Nephron progenitor cell (in vitro differentiated cells): ENCODE measurements at regions not wholly inside any gene's neighbourhood (a gene's known extent, or its start where the extent isn't known, plus 50 kb on each side); places are given as distances from the start of the nearest gene placed in this dataset.

Source experiments
- DNase-seq: peaks from one replicate; pipeline ENCODE4 v3.0.0; 2021
- H3K27ac Mint-ChIP-seq: 2 replicates; pipeline ENCODE4 v1.8.0; 2021; ENCODE audit warnings: mild to moderate bottlenecking, moderate library complexity, mixed read lengths
- H3K27me3 Mint-ChIP-seq: 2 replicates; pipeline ENCODE4 v1.8.0; 2021; ENCODE audit warnings: mild to moderate bottlenecking, low read depth, mixed read lengths; ENCODE audit not compliant: poor library complexity
- H3K36me3 Mint-ChIP-seq: 2 replicates; pipeline ENCODE4 v1.8.0; 2021; ENCODE audit warnings: low read depth, mixed read lengths
- H3K4me1 Mint-ChIP-seq: 2 replicates; pipeline ENCODE4 v1.8.0; 2021; ENCODE audit warnings: mixed read lengths
- H3K4me3 Mint-ChIP-seq: 2 replicates; pipeline ENCODE4 v1.8.0; 2021; ENCODE audit warnings: mild to moderate bottlenecking, moderate library complexity, mixed read lengths
- H3K9me3 Mint-ChIP-seq: 2 replicates; pipeline ENCODE4 v1.8.0; 2021; ENCODE audit warnings: mild to moderate bottlenecking, moderate library complexity, mixed read lengths
- TF ChIP-seq, protein P1 (sequence below): fragments of 200-600 bp; sonication (generic); IDR thresholded peaks from 2 replicates; pipeline ENCODE4 v1.5.0; 2021; ENCODE audit warnings: antibody characterized with exemption

DNA sequence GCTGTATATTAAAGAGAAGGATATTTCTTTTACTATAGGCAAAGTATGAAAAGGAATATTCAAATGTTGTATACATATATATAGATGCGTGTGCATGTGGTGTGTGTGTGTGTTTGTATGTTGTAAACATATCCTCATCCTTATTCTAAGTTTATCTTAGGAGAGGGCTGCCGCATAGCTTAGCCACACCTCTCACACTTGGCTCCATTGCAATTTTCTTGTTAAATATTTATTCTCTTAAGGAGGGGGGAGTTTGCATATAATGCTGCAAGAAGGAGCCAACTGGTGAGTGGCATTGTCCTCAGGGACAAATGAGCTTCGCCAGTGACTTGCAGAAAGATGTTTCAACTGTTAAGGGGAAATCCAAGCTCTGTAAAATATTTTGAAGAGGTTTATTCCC is 360.1 kb upstream of the RND3 start:
- peaks cover 17% of the 10 kb centered on the region for H3K9me3 Mint-ChIP-seq
- no peak for DNase-seq
- H3K4me3 Mint-ChIP-seq = no peak overlapping the region
- H3K27ac Mint-ChIP-seq = peak overlapping the region; percentile 57
- H3K4me1 Mint-ChIP-seq = peaks cover 28% of the 10 kb centered on the region
- peaks cover 9% of the 10 kb centered on the region for H3K36me3 Mint-ChIP-seq
- TF ChIP-seq, protein P1, sequence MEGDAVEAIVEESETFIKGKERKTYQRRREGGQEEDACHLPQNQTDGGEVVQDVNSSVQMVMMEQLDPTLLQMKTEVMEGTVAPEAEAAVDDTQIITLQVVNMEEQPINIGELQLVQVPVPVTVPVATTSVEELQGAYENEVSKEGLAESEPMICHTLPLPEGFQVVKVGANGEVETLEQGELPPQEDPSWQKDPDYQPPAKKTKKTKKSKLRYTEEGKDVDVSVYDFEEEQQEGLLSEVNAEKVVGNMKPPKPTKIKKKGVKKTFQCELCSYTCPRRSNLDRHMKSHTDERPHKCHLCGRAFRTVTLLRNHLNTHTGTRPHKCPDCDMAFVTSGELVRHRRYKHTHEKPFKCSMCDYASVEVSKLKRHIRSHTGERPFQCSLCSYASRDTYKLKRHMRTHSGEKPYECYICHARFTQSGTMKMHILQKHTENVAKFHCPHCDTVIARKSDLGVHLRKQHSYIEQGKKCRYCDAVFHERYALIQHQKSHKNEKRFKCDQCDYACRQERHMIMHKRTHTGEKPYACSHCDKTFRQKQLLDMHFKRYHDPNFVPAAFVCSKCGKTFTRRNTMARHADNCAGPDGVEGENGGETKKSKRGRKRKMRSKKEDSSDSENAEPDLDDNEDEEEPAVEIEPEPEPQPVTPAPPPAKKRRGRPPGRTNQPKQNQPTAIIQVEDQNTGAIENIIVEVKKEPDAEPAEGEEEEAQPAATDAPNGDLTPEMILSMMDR = no peak
- H3K27me3 Mint-ChIP-seq = peaks cover 7% of the 10 kb centered on the region

DNA sequence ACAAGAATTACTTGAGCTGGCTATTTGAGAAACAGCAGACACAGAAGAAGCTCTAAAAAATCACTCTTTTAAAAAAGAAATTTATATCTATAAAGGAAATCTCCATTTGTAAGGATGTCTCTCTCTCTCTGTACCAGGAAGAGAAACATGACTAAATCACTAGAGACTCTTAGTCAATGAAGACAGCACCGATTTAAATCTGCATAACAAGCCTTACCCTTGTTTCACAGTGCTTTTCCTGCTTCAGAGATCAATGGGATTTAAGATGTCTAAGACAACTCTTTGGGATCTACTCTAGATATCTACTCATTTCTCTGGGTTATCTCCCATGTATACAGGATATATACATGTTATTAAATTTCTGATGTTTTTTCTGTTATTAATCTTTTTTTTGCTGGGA is 359.2 kb upstream of the RND3 start:
- H3K27me3 Mint-ChIP-seq = peaks cover 7% of the 10 kb centered on the region
- no peak for DNase-seq
- H3K4me3 Mint-ChIP-seq = no peak overlapping the region
- H3K4me1 Mint-ChIP-seq = peaks cover 28% of the 10 kb centered on the region
- peak overlapping the region; percentile 69 for H3K27ac Mint-ChIP-seq
- H3K9me3 Mint-ChIP-seq = peaks cover 22% of the 10 kb centered on the region
- peaks cover 9% of the 10 kb centered on the region for H3K36me3 Mint-ChIP-seq
- TF ChIP-seq, protein P1 = no peak

DNA sequence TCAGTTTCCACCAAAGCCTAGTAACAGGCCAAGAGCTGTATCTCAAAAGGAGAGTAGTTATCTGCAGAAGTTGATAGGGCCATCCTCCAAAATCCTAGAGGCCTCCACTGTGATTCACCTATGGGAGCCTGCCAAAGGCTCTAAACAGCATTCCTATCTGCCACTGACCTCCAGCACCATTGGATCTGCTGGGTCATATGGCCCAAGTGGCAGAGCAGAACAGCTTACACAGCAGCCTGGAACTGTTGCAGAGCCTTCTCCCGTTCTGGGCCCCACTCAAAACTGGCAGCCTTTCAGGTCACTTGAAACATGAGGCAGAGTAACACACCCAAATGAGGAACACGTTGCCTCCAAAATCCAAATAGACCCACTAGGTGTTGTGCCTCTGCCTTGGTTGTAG is 345.2 kb upstream of the RND3 start:
- no peaks in the 10 kb centered on the region for H3K4me1 Mint-ChIP-seq
- H3K9me3 Mint-ChIP-seq = peaks cover 18% of the 10 kb centered on the region
- no peak overlapping the region for H3K4me3 Mint-ChIP-seq
- no peak for DNase-seq
- no peaks in the 10 kb centered on the region for H3K27me3 Mint-ChIP-seq
- H3K36me3 Mint-ChIP-seq = no peaks in the 10 kb centered on the region
- no peak overlapping the region for H3K27ac Mint-ChIP-seq
- TF ChIP-seq, protein P1 = no peak

DNA sequence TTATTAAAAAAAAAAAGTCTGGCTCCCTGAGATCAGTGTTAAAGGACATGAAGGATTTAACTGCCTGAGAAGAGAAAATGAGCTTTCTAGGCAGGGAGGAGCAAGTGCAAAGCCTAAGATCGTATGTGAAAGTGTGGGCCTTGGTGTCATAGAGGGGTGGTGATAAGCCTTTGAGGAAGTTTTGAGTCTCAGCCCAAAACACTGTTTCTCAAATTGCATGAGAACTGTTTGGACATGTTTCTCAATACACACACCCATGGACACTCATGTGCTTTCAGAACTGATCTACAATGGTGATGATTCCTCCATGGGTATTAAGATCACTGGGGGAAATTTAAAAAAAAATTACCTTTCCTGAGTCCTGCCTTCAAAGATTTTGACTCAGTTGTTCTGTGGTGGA is 336.7 kb upstream of the RND3 start:
- Mint-ChIP-seq H3K27me3 (no peaks in the 10 kb centered on the region), H3K4me1 (no peaks in the 10 kb centered on the region), H3K9me3 (no peaks in the 10 kb centered on the region), H3K27ac (no peak overlapping the region), H3K36me3 (no peaks in the 10 kb centered on the region), H3K4me3 (no peak overlapping the region)
- TF ChIP-seq, protein P1 = no peak
- no peak for DNase-seq

DNA sequence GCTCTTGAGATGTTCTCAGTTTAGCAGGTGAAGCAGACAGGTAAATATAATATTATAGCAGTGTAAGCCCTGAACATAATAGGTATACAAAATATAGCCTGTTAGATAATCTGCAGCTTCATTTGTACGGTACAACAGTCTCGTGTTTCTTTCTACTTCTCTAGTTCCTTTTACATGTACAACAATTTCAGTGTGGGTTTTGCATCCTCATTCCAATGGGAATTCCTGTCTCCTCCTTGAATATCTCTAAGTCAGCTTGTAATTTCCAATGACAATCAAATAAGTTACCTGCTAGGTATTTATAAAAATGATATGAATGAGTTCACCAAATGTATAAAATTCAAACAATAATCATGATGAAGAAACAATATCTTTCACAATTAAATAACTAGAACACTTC is 330.0 kb upstream of the RND3 start:
- DNase-seq = no peak
- Mint-ChIP-seq H3K27ac (no peak overlapping the region), H3K36me3 (no peaks in the 10 kb centered on the region), H3K27me3 (no peaks in the 10 kb centered on the region), H3K4me3 (no peak overlapping the region), H3K9me3 (no peaks in the 10 kb centered on the region), H3K4me1 (peaks cover 5% of the 10 kb centered on the region)
- TF ChIP-seq, protein P1 = no peak

DNA sequence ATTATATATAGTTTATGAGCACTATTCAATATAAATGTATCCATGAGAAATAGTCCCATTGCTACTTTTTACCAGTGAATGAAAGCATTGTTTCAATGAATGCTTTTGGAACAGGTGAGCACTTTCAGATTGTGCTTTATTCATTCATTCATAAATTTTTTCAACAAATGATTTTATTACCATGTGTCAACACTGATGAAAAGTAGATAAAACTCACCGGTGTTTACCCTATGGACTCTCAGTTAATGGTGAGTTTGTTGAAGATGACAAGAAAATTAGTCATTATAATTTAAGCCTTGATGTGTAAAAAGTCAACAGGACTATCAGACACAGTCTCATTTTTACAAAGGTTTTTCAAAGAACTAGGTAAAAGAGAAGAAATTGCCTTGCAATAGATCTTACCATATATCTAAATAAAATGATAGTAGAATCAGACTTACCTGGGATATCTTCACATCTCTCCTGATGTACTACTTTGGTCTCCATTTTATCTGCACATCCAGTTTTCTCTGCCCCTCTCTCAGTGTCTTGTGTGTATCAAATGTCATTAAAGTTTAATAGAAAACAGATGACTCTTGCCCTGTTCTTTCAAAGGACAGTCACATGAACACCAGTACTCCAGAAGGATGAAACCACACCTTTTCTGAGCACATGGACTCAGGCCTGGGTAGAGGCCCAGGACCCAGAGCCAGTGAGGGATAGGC is 325.3 kb upstream of the RND3 start:
- DNase-seq = no peak
- H3K4me3 Mint-ChIP-seq = no peak overlapping the region
- peaks cover 5% of the 10 kb centered on the region for H3K4me1 Mint-ChIP-seq
- H3K27me3 Mint-ChIP-seq = no peaks in the 10 kb centered on the region
- TF ChIP-seq, protein P1 = no peak
- peak overlapping the region; percentile 6 for H3K27ac Mint-ChIP-seq
- no peaks in the 10 kb centered on the region for H3K36me3 Mint-ChIP-seq
- H3K9me3 Mint-ChIP-seq = no peaks in the 10 kb centered on the region
